C4-2B (cell line): ENCODE measurements at regions not wholly inside any gene's neighbourhood (a gene's known extent, or its start where the extent isn't known, plus 50 kb on each side); places are given as distances from the start of the nearest gene placed in this dataset.
"Not testable (repeated sequence)": the region's sequence is repeated elsewhere in the genome, so short reads cannot be mapped to it uniquely, and the experiment has no call there.

ENCODE experiments used
- H3K27ac ChIP-seq: fragments of 450-650 bp; 2 replicates; pipeline ENCODE4 v1.5.1; 2017
- ZFX ChIP-seq: fragments of 450-650 bp; IDR thresholded peaks from 2 replicates; pipeline ENCODE4 v1.6.1; 2017
- TF ChIP-seq, protein P1 (sequence below): fragments of 450-650 bp; conservative IDR thresholded peaks from 2 replicates; pipeline ENCODE4 v1.5.1; 2017; ENCODE audit warnings: mild to moderate bottlenecking

DNA sequence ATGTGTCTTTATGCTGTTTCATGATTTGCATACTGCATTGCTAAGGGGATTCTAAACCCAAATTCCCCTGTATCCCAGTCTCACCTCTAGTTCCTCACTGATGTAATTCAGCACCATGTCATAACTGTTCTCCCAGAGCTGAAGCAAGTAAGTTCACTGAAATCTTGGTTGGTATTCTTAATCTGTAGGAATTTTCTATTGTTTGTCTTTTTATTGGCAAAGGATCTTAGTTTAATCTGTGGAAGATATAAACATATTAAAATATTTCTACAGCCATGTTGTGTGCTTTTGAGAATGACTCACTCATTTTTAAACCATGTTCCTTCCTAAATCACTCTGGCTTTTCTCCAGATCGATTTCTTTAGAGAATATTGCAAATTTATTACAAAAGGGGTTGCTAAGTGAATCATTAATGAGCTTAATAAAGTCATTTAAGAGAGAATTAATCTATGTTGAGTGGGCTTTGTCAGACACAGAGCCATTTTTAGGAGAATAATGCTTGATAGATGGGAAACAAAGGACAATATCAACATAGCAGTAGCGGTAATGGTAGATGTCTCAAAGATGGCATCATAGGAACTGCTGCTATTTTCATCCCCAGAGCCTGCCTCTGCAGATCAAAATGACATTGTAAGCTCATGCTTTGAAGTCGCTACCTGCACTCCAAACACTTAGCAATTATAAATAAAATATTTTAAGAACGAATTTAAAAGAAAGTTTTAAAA is 110.0 kb downstream of the ENC1 start:
- TF ChIP-seq, protein P1, sequence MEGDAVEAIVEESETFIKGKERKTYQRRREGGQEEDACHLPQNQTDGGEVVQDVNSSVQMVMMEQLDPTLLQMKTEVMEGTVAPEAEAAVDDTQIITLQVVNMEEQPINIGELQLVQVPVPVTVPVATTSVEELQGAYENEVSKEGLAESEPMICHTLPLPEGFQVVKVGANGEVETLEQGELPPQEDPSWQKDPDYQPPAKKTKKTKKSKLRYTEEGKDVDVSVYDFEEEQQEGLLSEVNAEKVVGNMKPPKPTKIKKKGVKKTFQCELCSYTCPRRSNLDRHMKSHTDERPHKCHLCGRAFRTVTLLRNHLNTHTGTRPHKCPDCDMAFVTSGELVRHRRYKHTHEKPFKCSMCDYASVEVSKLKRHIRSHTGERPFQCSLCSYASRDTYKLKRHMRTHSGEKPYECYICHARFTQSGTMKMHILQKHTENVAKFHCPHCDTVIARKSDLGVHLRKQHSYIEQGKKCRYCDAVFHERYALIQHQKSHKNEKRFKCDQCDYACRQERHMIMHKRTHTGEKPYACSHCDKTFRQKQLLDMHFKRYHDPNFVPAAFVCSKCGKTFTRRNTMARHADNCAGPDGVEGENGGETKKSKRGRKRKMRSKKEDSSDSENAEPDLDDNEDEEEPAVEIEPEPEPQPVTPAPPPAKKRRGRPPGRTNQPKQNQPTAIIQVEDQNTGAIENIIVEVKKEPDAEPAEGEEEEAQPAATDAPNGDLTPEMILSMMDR: no peak
- no peak for TF ChIP-seq ZFX
- H3K27ac ChIP-seq: no peak overlapping the region

- no peak for TF ChIP-seq ZFX
- TF ChIP-seq, protein P1: no peak
- H3K27ac ChIP-seq: no peak overlapping the region
Observed at GRCh38 chr5:74529101-74529500, 111.4 kb downstream of the ENC1 start.

DNA sequence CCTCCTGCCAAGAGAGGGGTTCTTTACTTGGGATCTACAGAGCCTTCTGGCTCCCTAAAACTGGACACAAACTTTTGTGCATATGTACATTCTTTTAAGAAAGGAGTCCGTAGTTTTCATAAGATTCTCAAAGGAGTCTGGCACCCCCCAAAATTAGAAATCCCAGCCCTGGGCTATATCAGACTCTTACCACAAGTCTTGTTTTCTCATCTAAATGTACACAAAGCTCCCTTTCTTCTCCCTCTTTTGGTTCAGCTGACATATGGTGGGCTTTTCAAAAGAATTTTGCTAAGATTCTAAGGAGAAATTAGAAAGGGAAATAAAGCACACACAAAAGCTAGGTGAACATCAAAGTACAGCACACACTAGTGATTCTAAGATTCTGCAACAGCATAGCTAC is 114.4 kb downstream of the ENC1 start:
- TF ChIP-seq, protein P1: no peak
- TF ChIP-seq ZFX: no peak
- H3K27ac ChIP-seq: no peak overlapping the region

- H3K27ac ChIP-seq: not testable (repeated sequence)
Observed at GRCh38 chr5:74524767-74525166, 115.8 kb downstream of the ENC1 start.

GRCh38 chr5:74523698-74524097 is 116.8 kb downstream of the ENC1 start:
- not testable (repeated sequence) for H3K27ac ChIP-seq

DNA sequence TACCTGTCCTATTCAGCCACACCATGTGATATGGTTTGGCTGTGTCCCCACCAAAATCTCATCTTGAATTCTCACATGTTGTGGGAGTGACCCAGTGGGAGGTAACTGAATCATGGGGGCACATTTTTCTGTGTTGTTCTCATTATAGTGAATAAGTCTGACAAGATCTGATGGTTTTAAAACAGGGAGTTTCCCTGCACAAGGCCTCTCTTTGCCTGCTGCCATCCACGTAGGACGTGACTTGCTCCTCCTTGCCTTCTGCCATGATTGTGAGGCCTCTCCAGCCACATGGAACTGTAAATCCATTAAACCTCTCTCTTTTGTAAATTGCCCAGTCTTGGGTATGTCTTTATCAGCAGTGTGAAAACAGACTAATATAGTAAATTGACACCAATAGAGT is 117.7 kb downstream of the ENC1 start:
- not testable (repeated sequence) for H3K27ac ChIP-seq

DNA sequence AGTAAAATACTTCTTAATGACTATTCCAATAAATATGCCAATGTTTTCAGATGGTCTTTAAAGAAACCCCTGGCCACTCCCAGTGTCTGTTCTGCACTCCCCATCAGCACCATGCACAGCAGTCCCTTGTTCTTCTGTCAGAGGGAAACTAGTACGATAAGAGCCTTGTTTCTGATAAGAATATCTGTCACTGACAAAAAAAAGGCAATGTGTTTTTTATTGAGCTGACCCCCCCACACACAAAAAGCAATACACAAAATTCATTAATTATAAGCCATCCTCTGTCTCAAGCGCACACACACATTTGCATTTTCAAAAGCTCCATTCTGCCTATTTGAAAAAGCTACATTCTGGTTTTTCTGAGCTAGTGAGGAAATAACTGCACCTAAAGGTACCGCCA is 119.1 kb downstream of the ENC1 start:
- TF ChIP-seq, protein P1: no peak
- no peak for TF ChIP-seq ZFX
- no peak overlapping the region for H3K27ac ChIP-seq

DNA sequence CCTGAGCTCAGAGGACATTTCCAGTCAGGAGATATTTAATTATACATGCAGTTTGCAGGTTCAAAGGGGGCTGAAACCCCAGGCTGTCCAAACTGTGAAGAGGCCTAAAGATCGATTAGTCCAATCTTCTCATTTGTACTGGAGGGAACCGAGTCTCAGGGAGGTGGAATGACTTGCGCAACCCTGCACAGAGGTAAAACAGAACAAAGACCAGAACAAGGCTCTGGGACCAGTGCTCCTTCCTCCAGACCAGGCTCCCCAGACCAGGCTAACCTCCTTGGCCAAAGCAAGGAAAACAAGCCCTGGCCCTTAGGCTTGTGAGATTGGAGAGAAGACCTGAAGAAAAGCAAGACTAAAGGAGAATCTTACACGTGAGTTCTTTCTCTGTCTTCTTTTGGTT is 120.8 kb downstream of the ENC1 start:
- no peak overlapping the region for H3K27ac ChIP-seq
- TF ChIP-seq, protein P1: no peak
- no peak for TF ChIP-seq ZFX

- no peak overlapping the region for H3K27ac ChIP-seq
- TF ChIP-seq, protein P1: no peak
- TF ChIP-seq ZFX: no peak
Observed at GRCh38 chr5:74519161-74519571, 121.4 kb downstream of the ENC1 start.
